ENCODE measurements at regions not wholly inside any gene's neighbourhood (a gene's known extent, or its start where the extent isn't known, plus 50 kb on each side); places are given as distances from the start of the nearest gene placed in this dataset.

DNA sequence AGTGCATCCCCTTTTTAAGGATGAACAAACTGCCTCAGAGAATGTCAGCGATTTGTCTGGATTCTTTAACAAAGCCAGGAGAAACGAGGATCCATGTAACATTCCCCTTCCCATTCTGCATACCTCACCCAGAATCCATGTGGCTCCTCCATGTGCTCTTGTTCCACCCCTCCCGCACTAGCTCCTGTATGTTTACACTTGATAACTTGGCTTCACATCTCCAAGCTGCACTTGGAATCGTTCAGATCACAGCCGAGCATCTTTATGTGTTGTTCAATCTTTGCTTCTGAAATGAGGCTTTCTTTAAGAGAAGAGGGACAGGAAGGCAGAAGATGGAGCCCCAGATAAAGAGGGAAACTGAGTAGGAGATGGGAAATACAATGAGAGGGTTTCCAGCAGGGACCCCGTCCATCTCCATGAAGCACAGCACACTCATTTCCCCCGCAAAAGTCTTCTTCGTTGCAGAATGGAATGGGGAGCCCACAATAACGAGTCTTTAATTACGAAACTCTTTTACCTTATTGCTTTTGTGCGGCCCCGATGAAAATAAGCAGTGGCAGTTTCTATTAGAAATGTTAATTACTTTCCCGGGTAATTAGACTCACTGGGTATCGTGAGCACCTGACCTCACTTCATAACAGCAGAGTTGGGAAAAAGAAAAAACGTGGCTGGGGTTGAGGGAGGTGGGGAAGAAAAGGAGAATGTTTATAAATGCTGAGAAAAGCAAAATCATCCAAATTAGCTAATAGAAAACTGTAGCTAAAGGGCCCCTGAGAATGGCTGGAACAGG is 96.8 kb upstream of the ISX start:
- H3K27ac Mint-ChIP-seq (ENCODE audit: unreplicated experiment), result no peak overlapping the region
- peaks cover 10% of the 10 kb centered on the region for H3K9me3 Mint-ChIP-seq (ENCODE audit: low read depth)
- TF ChIP-seq, protein P1, sequence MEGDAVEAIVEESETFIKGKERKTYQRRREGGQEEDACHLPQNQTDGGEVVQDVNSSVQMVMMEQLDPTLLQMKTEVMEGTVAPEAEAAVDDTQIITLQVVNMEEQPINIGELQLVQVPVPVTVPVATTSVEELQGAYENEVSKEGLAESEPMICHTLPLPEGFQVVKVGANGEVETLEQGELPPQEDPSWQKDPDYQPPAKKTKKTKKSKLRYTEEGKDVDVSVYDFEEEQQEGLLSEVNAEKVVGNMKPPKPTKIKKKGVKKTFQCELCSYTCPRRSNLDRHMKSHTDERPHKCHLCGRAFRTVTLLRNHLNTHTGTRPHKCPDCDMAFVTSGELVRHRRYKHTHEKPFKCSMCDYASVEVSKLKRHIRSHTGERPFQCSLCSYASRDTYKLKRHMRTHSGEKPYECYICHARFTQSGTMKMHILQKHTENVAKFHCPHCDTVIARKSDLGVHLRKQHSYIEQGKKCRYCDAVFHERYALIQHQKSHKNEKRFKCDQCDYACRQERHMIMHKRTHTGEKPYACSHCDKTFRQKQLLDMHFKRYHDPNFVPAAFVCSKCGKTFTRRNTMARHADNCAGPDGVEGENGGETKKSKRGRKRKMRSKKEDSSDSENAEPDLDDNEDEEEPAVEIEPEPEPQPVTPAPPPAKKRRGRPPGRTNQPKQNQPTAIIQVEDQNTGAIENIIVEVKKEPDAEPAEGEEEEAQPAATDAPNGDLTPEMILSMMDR (IDR thresholded peaks at IDR 0.05), result no peak
- H3K36me3 Mint-ChIP-seq (ENCODE audit: low read depth), result peaks cover 2% of the 10 kb centered on the region
- no peak overlapping the region for H3K4me3 Mint-ChIP-seq (ENCODE audit: unreplicated experiment)
- H3K4me1 Mint-ChIP-seq (ENCODE audit: low read depth), result peaks cover 27% of the 10 kb centered on the region
- no peak for DNase-seq (ENCODE audit: low spot score)
- no peaks in the 10 kb centered on the region for H3K27me3 Mint-ChIP-seq (ENCODE audit: low read depth)

DNA sequence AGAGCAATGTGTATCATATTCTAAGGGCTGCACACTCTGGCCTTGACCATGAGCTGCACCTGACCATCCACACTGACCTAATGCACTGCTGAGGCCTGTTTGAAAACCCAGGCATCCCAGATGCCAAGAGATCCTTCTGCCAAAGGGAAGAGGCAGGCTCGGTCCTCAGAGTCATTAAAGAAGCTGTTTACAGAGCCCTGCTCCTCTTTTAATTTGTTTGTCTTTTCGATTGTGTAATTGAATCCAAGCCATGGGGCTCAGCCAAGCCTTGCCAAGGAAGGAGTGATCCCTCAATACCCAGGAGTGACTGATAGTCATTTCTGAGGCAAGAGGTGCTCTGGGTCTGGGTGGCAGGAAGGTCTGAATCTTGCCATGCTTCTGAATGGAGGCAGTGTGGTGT is 94.5 kb upstream of the ISX start:
- Mint-ChIP-seq H3K27me3 (ENCODE audit: low read depth) (no peaks in the 10 kb centered on the region), H3K9me3 (ENCODE audit: low read depth) (peaks cover 11% of the 10 kb centered on the region), H3K36me3 (ENCODE audit: low read depth) (peaks cover under 1% of the 10 kb centered on the region), H3K27ac (ENCODE audit: unreplicated experiment) (no peak overlapping the region), H3K4me3 (ENCODE audit: unreplicated experiment) (no peak overlapping the region), H3K4me1 (ENCODE audit: low read depth) (peaks cover 29% of the 10 kb centered on the region)
- TF ChIP-seq, protein P1 (IDR thresholded peaks at IDR 0.05), result no peak
- no peak for DNase-seq (ENCODE audit: low spot score)

DNA sequence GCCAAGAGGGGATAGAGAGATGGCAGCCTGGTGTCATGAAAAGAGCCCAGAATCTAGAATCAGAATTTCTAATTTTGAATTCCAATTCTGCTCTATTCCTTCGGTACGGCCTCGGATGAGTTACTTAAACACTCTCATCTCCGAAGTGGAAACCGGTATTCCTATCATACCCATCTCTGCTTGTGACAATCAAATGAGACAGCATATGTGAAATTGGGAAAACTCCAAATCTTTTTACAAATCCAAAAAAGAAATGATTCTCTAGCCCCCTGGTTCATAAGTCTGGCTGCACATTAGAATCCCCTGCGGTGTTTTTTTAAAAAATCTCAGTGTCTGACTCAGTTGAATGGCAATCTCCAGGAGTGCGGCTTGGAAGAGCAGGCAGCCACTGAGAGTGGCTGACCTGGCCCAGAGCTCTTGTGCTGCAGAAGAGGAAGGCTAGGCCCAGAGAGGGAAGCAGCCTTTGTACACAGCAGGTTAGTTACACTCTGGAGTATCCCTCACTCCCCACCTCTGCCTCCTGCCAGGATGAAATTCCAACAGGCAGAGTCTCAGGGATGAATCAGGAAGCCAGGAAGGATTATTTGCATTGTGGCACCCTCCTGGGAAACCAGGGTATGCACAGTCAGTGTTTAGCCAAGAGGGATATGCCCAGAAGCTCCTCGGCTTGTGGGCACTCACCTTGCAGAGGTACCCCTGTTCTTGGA is 93.6 kb upstream of the ISX start:
- Mint-ChIP-seq H3K36me3 (ENCODE audit: low read depth) (no peaks in the 10 kb centered on the region), H3K4me1 (ENCODE audit: low read depth) (peaks cover 24% of the 10 kb centered on the region), H3K27ac (ENCODE audit: unreplicated experiment) (no peak overlapping the region), H3K9me3 (ENCODE audit: low read depth) (peaks cover 4% of the 10 kb centered on the region), H3K4me3 (ENCODE audit: unreplicated experiment) (no peak overlapping the region), H3K27me3 (ENCODE audit: low read depth) (no peaks in the 10 kb centered on the region)
- DNase-seq (ENCODE audit: low spot score), result no peak
- TF ChIP-seq, protein P1 (IDR thresholded peaks at IDR 0.05), result no peak

DNA sequence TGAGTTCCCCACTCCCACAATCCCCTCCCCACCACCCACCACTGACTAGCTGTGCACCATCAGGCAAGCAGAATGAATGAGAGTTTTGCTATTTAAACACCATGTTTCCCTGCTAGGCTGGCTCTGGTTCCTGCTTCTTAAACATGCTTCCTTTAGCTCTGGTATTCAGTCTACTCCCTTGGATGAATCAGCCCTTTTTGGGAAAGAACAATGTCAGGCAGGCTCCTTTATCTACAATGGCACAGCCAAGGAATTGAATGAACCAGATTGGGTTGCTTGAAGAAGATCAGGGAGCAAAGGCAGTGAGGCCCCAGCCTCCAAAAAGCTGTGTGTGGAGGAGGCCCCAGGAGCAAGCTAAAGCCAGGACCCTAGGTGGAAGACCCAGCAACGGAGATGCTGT is 92.9 kb upstream of the ISX start:
- TF ChIP-seq, protein P1 (IDR thresholded peaks at IDR 0.05), result no peak
- Mint-ChIP-seq H3K4me1 (ENCODE audit: low read depth) (peaks cover 28% of the 10 kb centered on the region), H3K9me3 (ENCODE audit: low read depth) (peaks cover 4% of the 10 kb centered on the region), H3K4me3 (ENCODE audit: unreplicated experiment) (no peak overlapping the region), H3K36me3 (ENCODE audit: low read depth) (no peaks in the 10 kb centered on the region), H3K27me3 (ENCODE audit: low read depth) (no peaks in the 10 kb centered on the region), H3K27ac (ENCODE audit: unreplicated experiment) (no peak overlapping the region)
- DNase-seq (ENCODE audit: low spot score), result no peak

DNA sequence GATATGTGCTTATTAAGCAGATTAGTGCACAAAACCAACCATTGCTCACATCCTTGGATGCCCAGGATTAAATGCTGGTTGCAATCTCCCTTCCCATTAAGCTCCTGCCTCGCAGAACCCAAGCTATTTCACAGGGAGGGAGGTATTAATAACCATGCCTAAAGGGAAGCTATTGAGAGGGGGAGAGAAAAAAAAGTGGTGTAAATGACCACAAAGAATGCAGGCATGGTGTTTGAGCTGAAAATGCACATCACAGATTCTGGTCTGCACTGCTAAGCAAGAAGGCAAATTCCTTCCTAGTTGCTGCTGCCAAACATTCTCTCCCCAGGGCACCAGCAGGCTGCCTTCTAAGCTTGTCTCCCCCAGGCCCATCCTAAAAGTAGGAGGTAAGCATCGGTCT is 92.0 kb upstream of the ISX start:
- peaks cover 31% of the 10 kb centered on the region for H3K4me1 Mint-ChIP-seq (ENCODE audit: low read depth)
- no peak for DNase-seq (ENCODE audit: low spot score)
- peaks cover 4% of the 10 kb centered on the region for H3K9me3 Mint-ChIP-seq (ENCODE audit: low read depth)
- H3K4me3 Mint-ChIP-seq (ENCODE audit: unreplicated experiment), result no peak overlapping the region
- H3K27me3 Mint-ChIP-seq (ENCODE audit: low read depth), result no peaks in the 10 kb centered on the region
- H3K27ac Mint-ChIP-seq (ENCODE audit: unreplicated experiment), result peak overlapping the region; percentile 74
- TF ChIP-seq, protein P1 (IDR thresholded peaks at IDR 0.05), result no peak
- H3K36me3 Mint-ChIP-seq (ENCODE audit: low read depth), result no peaks in the 10 kb centered on the region
